ENCODE measurements at regions not wholly inside any gene's neighbourhood (a gene's known extent, or its start where the extent isn't known, plus 50 kb on each side); places are given as distances from the start of the nearest gene placed in this dataset.

DNA sequence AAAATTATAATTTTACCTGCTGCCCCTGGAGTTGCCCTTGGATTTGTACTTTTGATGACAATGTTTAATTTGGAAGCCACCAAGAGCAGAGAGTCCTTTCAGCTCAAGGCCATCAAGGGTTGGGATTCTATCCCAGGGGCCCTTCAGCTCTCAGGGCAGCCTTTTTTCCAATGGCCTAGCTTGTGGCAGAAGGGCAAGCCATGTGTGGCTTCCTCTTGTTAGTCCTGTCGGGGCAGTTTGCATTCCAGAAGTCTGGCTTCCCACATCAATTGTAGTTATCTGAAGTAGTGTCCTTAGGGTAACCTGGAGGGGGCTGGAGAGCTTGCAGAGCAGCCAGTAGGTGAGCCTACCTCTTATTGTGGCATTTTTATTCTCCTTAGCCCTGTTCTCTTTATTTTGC is 569.4 kb downstream of the TRAM1L1 start:
- in situ Hi-C loops (cut with MboI; ENCODE audit: low sequenced_read_pairs) (no loop called here), intact Hi-C loops (cut with micrococcal nuclease) (no loop called here), dilution Hi-C loops (cut with HindIII; ENCODE audit: low sequenced_read_pairs, unreplicated experiment) (no loop called here)
- Histone ChIP-seq H3K4ac (ENCODE audit: low read depth, low read length) (no peak overlapping the region), H3K56ac (ENCODE audit: extremely low read depth, insufficient read depth, low read length) (no peak overlapping the region), H4K5ac (ENCODE audit: low read depth, low read length) (no peak overlapping the region), H4K8ac (ENCODE audit: low read depth in 2 of 2, low read length in 2 of 2) (no peak overlapping the region), H3K27ac (ENCODE audit: insufficient read depth, low read length) (no peak overlapping the region), H3K18ac (ENCODE audit: low read depth, low read length) (no peak overlapping the region), H2BK20ac (ENCODE audit: low read depth, low read length) (no peak overlapping the region), H3K27me3 (ENCODE audit: control insufficient read depth, insufficient read depth, low read length) (no peaks in the 10 kb centered on the region), H4K20me1 (ENCODE audit: insufficient read depth, low read length) (no peaks in the 10 kb centered on the region), H3K36me3 (ENCODE audit: control insufficient read depth, insufficient read depth, low read length) (no peaks in the 10 kb centered on the region), H2BK5ac (ENCODE audit: low read depth, low read length, poor library complexity, severe bottlenecking) (no peak overlapping the region), H3K4me3 (ENCODE audit: insufficient read depth, low read depth, low read length) (no peak overlapping the region), H2AK5ac (ENCODE audit: low read depth, low read length) (no peak overlapping the region), H3K4me1 (ENCODE audit: control insufficient read depth, insufficient read depth, low read length) (no peaks in the 10 kb centered on the region), H4K91ac (ENCODE audit: insufficient read depth, low read depth, low read length) (no peak overlapping the region), H2BK120ac (ENCODE audit: low read depth, low read length) (no peak overlapping the region), H3K79me1 (ENCODE audit: low read depth in 1 of 2, low read length in 2 of 2) (no peaks in the 10 kb centered on the region), H3K23ac (ENCODE audit: low read depth, low read length) (no peak overlapping the region), H3K9me3 (ENCODE audit: control insufficient read depth, insufficient read depth, low read length) (peaks cover 9% of the 10 kb centered on the region), H3K14ac (replicated peaks; ENCODE audit: low read depth, low read length) (no peak overlapping the region), H2AK9ac (replicated peaks; ENCODE audit: low read depth, low read length, poor library complexity) (no peak overlapping the region), H3K9ac (ENCODE audit: low read depth, low read length) (no peak overlapping the region), H3K4me2 (ENCODE audit: low read depth, low read length) (no peak overlapping the region), H3K9me1 (ENCODE audit: insufficient read depth, low read length) (no peaks in the 10 kb centered on the region), H2BK15ac (ENCODE audit: low read depth, low read length) (no peak overlapping the region), H2AFZ (replicated peaks; ENCODE audit: low read length, poor library complexity) (no peak overlapping the region)
- ChIA-PET POLR2A (ENCODE audit: unreplicated experiment) (no interaction called here), CTCF (no interaction called here)
- no peak for ATAC-seq (ENCODE audit: low read depth)
- no peak for DNase-seq
- no TSS peak for BruUV-seq (replicated peaks)
- no peak for TF ChIP-seq USF2 (IDR thresholded peaks at IDR 0.05; ENCODE audit: low read depth, low read length)
- no CpG with 5 or more reads among the region's 1 CpG for whole genome bisulfite sequencing, 2 experiments (ENCODE audit: extremely low coverage in 2 of 2, insufficient read length in 1 of 2)

Data from IMR-90 (cell line).